Smooth muscle cell (in vitro differentiated cells): ENCODE measurements at regions not wholly inside any gene's neighbourhood (a gene's known extent, or its start where the extent isn't known, plus 50 kb on each side); places are given as distances from the start of the nearest gene placed in this dataset.

Experiments
- DNase-seq: peaks from one replicate; lab custom pipeline; 2025; ENCODE audit not compliant: unreplicated experiment; lab: John Stamatoyannopoulos, UW
- H2AFZ ChIP-seq: fragments of 200-600 bp; sonication (generic); 2 replicates; pipeline ENCODE4 v1.6.0; 2016; ENCODE audit warnings: antibody characterized with exemption, low read depth, mild to moderate bottlenecking
- H3F3A ChIP-seq: fragments of 200-600 bp; sonication (generic); 2 replicates; pipeline ENCODE4 v1.6.0; 2017; ENCODE audit warnings: antibody characterized with exemption, low read depth
- H3K27ac ChIP-seq: fragments of 200-600 bp; sonication (generic); 2 replicates; pipeline ENCODE4 v1.5.1; 2016; ENCODE audit warnings: low read depth, mild to moderate bottlenecking
- H3K27me3 ChIP-seq: fragments of 200-600 bp; sonication (generic); 2 replicates; pipeline ENCODE4 v1.6.1; 2016; ENCODE audit warnings: low read depth, mild to moderate bottlenecking
- H3K36me3 ChIP-seq: fragments of 200-600 bp; sonication (generic); 2 replicates; pipeline ENCODE4 v1.5.1; 2016; ENCODE audit warnings: low read depth
- H3K4me1 ChIP-seq: fragments of 200-600 bp; sonication (generic); 2 replicates; pipeline ENCODE4 v1.5.1; 2016; ENCODE audit warnings: low read depth
- H3K4me2 ChIP-seq: fragments of 200-600 bp; sonication (generic); 2 replicates; pipeline ENCODE4 v1.6.0; 2016; ENCODE audit warnings: mild to moderate bottlenecking
- H3K4me3 ChIP-seq: fragments of 200-600 bp; sonication (generic); 2 replicates; pipeline ENCODE4 v1.5.1; 2016; ENCODE audit warnings: mild to moderate bottlenecking
- H3K79me2 ChIP-seq: fragments of 200-600 bp; sonication (generic); 2 replicates; pipeline ENCODE4 v1.6.0; 2016; ENCODE audit warnings: low read depth, mild to moderate bottlenecking
- H3K9ac ChIP-seq: fragments of 200-600 bp; sonication (generic); 2 replicates; pipeline ENCODE4 v1.6.0; 2016; ENCODE audit warnings: low read depth
- H3K9me3 ChIP-seq: fragments of 200-600 bp; sonication (generic); replicated peaks from 2 replicates; pipeline ENCODE4 v1.5.1; 2016; ENCODE audit warnings: low read depth
- H4K20me1 ChIP-seq: fragments of 200-600 bp; sonication (generic); 2 replicates; pipeline ENCODE4 v1.6.0; 2016; ENCODE audit warnings: low read depth
- WGBS: methylation state at CpG from one replicate; pipeline ENCODE4 v1.1.7; 2016; ENCODE audit warnings: low lambda C conversion rate; 5-methylcytosine and 5-hydroxymethylcytosine counted together
- TF ChIP-seq, protein P1 (sequence below): fragments of 200-600 bp; sonication (generic); IDR thresholded peaks from 2 replicates; pipeline ENCODE4 v1.5.1; 2017; ENCODE audit warnings: borderline replicate concordance, mild to moderate bottlenecking, antibody characterized with exemption; ENCODE audit not compliant: insufficient read depth, poor library complexity, severe bottlenecking

DNA sequence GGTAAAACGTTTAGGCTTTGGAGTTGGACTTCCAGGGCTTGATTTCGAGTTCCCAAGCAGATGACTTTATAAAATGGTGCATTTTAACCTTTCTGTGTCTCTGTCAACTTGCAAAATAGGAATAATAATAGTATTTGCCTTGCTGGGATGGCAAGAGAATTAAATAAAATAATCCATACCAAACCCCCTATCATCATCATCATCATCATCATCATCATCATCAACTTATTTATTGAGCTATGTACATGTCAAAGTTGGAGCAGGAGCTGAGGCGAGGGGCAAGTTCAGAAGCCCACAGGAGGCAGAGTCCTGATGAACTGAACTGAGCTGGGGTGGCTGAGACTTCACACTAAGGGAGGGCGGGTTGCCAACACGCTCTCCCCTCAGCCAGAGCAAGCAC is 51.7 kb upstream of the KCNMA1 start:
- H3K79me2 ChIP-seq: no peaks in the 10 kb centered on the region
- no peaks in the 10 kb centered on the region for H3K9me3 ChIP-seq
- H3K4me1 ChIP-seq: peaks cover 8% of the 10 kb centered on the region
- TF ChIP-seq, protein P1, sequence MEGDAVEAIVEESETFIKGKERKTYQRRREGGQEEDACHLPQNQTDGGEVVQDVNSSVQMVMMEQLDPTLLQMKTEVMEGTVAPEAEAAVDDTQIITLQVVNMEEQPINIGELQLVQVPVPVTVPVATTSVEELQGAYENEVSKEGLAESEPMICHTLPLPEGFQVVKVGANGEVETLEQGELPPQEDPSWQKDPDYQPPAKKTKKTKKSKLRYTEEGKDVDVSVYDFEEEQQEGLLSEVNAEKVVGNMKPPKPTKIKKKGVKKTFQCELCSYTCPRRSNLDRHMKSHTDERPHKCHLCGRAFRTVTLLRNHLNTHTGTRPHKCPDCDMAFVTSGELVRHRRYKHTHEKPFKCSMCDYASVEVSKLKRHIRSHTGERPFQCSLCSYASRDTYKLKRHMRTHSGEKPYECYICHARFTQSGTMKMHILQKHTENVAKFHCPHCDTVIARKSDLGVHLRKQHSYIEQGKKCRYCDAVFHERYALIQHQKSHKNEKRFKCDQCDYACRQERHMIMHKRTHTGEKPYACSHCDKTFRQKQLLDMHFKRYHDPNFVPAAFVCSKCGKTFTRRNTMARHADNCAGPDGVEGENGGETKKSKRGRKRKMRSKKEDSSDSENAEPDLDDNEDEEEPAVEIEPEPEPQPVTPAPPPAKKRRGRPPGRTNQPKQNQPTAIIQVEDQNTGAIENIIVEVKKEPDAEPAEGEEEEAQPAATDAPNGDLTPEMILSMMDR: no peak
- no peak overlapping the region for H3K4me2 ChIP-seq
- no peaks in the 10 kb centered on the region for H3K36me3 ChIP-seq
- no peak overlapping the region for H2AFZ ChIP-seq
- H3K4me3 ChIP-seq: no peak overlapping the region
- peaks cover 14% of the 10 kb centered on the region for H3K27me3 ChIP-seq
- H3K9ac ChIP-seq: no peak overlapping the region
- H4K20me1 ChIP-seq: no peaks in the 10 kb centered on the region
- no peaks in the 10 kb centered on the region for H3F3A ChIP-seq
- DNase-seq: no peak
- 84% methylated on average over 5 of the region's 5 CpGs for WGBS
- H3K27ac ChIP-seq: no peak overlapping the region

DNA sequence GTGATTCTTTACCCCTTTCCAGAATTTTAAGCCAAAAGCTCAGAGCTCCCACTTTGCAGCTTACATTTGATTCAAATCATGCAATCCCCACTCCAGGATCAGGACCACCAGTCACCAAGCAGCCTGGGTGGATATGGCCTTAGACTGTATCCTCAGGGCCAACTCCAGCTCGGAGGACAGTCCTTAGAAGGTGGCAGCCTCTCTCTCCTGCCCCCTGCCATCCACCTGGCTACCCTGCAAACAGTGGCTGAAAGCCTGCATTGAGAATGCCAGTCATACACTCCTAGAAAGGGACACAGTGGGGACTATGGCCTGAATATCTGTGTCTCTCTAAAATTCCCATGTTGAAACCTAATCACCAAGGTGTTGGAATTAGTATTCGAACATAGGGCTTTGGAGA is 50.0 kb upstream of the KCNMA1 start:
- H3K9me3 ChIP-seq: no peaks in the 10 kb centered on the region
- no peak overlapping the region for H2AFZ ChIP-seq
- H3K4me2 ChIP-seq: no peak overlapping the region
- H3K4me1 ChIP-seq: peaks cover 8% of the 10 kb centered on the region
- H3K9ac ChIP-seq: no peak overlapping the region
- no peak overlapping the region for H3K4me3 ChIP-seq
- WGBS: 84% methylated on average over 2 of the region's 2 CpGs
- no peak overlapping the region for H3K27ac ChIP-seq
- H3K79me2 ChIP-seq: no peaks in the 10 kb centered on the region
- no peaks in the 10 kb centered on the region for H3F3A ChIP-seq
- H4K20me1 ChIP-seq: no peaks in the 10 kb centered on the region
- peaks cover 13% of the 10 kb centered on the region for H3K27me3 ChIP-seq
- TF ChIP-seq, protein P1: no peak
- no peak for DNase-seq
- H3K36me3 ChIP-seq: no peaks in the 10 kb centered on the region
